ENCODE measurements at regions not wholly inside any gene's neighbourhood (a gene's known extent, or its start where the extent isn't known, plus 50 kb on each side); places are given as distances from the start of the nearest gene placed in this dataset.

- H3K9me3 Mint-ChIP-seq (ENCODE audit: low read depth): peaks cover 22% of the 10 kb centered on the region
- H3K4me3 Mint-ChIP-seq (ENCODE audit: low read depth): no peak overlapping the region
- H3K4me1 Mint-ChIP-seq (ENCODE audit: low read depth): no peaks in the 10 kb centered on the region
- no peak for TF ChIP-seq CTCF (IDR thresholded peaks at IDR 0.05; ENCODE audit: unreplicated experiment)
- peaks cover 14% of the 10 kb centered on the region for H3K27me3 Mint-ChIP-seq
- no peak for DNase-seq (ENCODE audit: low spot score, unreplicated experiment)
- no peaks in the 10 kb centered on the region for H3K36me3 Mint-ChIP-seq (ENCODE audit: insufficient read depth)
- H3K27ac Mint-ChIP-seq: no peak overlapping the region
Measured at GRCh38 chr6:166017032-166017635, 150.5 kb downstream of the TBXT start.

- no peak for TF ChIP-seq CTCF (IDR thresholded peaks at IDR 0.05; ENCODE audit: unreplicated experiment)
- Mint-ChIP-seq H3K9me3 (ENCODE audit: low read depth) (peaks cover 22% of the 10 kb centered on the region), H3K36me3 (ENCODE audit: insufficient read depth) (no peaks in the 10 kb centered on the region), H3K4me3 (ENCODE audit: low read depth) (no peak overlapping the region), H3K27ac (no peak overlapping the region), H3K4me1 (ENCODE audit: low read depth) (no peaks in the 10 kb centered on the region), H3K27me3 (peaks cover 32% of the 10 kb centered on the region)
- no peak for DNase-seq (ENCODE audit: low spot score, unreplicated experiment)
Measured at GRCh38 chr6:166014966-166015365, 152.7 kb downstream of the TBXT start.

- no peaks in the 10 kb centered on the region for H3K9me3 Mint-ChIP-seq (ENCODE audit: low read depth)
- peaks cover 11% of the 10 kb centered on the region for H3K4me1 Mint-ChIP-seq (ENCODE audit: low read depth)
- DNase-seq (ENCODE audit: low spot score, unreplicated experiment): no peak
- TF ChIP-seq CTCF (IDR thresholded peaks at IDR 0.05; ENCODE audit: unreplicated experiment): no peak
- no peak overlapping the region for H3K4me3 Mint-ChIP-seq (ENCODE audit: low read depth)
- H3K27me3 Mint-ChIP-seq: peaks cover 67% of the 10 kb centered on the region
- no peaks in the 10 kb centered on the region for H3K36me3 Mint-ChIP-seq (ENCODE audit: insufficient read depth)
- H3K27ac Mint-ChIP-seq: no peak overlapping the region
Measured at GRCh38 chr6:166010136-166010960, 157.3 kb downstream of the TBXT start.

- Mint-ChIP-seq H3K4me3 (ENCODE audit: low read depth) (no peak overlapping the region), H3K27me3 (peaks cover 72% of the 10 kb centered on the region)
- TF ChIP-seq CTCF (IDR thresholded peaks at IDR 0.05; ENCODE audit: unreplicated experiment): no peak
Measured at GRCh38 chr6:166009385-166010031, 158.1 kb downstream of the TBXT start.

More at GRCh38 chr6:166009385-166010031, 158.1 kb downstream of the TBXT start:
- Mint-ChIP-seq H3K27ac (no peak overlapping the region), H3K4me1 (ENCODE audit: low read depth) (peaks cover 12% of the 10 kb centered on the region), H3K9me3 (ENCODE audit: low read depth) (no peaks in the 10 kb centered on the region), H3K36me3 (ENCODE audit: insufficient read depth) (no peaks in the 10 kb centered on the region)
- no peak for DNase-seq (ENCODE audit: low spot score, unreplicated experiment)
